H1 (cell line): ENCODE measurements at regions not wholly inside any gene's neighbourhood (a gene's known extent, or its start where the extent isn't known, plus 50 kb on each side); places are given as distances from the start of the nearest gene placed in this dataset.

Experiments used
- CTCF ChIA-PET: fragments of 300-600 bp; sonication (Branson Sonifier 250); formaldehyde crosslinking; loops from one replicate; lab custom pipeline; 2021; ENCODE audit not compliant: partially characterized antibody; lab: Charles Lee
- POLR2A ChIA-PET: fragments of 300-600 bp; sonication (Branson Sonifier 250); formaldehyde crosslinking; loops from one replicate; lab custom pipeline; 2021; ENCODE audit warnings: inconsistent platforms; ENCODE audit not compliant: partially characterized antibody; lab: Charles Lee
- DNase-seq, 2 experiments: peaks; one replicate each; pipeline versions ENCODE4 v3.0.0 to v3.0.0-alpha.2; 2010 to 2022; ENCODE audit warnings: low spot score in 2 of 2, low read depth in 1 of 2, mixed read lengths in 1 of 2
- FAIRE-seq: peaks from 2 replicates; lab custom pipeline; 2011; peaks lifted over from hg19 to GRCh38; lab: Jason Lieb, UNC
- H2AFZ ChIP-seq: 2 replicates; pipeline ENCODE4 v1.8.1; 2012; ENCODE audit warnings: low read length, inconsistent platforms
- H2AK5ac ChIP-seq: 2 replicates; pipeline ENCODE4 v1.6.1; 2013; ENCODE audit warnings: low read depth, low read length
- H2BK120ac ChIP-seq: replicated peaks from 2 replicates; pipeline ENCODE3; 2013; ENCODE audit warnings: low read depth, low read length, inconsistent platforms
- H2BK12ac ChIP-seq: 2 replicates; pipeline ENCODE4 v1.6.1; 2013; ENCODE audit warnings: low read depth, low read length
- H2BK15ac ChIP-seq: 2 replicates; pipeline ENCODE4 v1.6.1; 2013; ENCODE audit warnings: low read length
- H2BK20ac ChIP-seq: 2 replicates; pipeline ENCODE4 v1.6.1; 2013; ENCODE audit warnings: low read length
- H2BK5ac ChIP-seq: 2 replicates; pipeline ENCODE4 v1.6.1; 2013; ENCODE audit warnings: low read depth, low read length
- H3K14ac ChIP-seq: 2 replicates; pipeline ENCODE4 v1.6.1; 2013; ENCODE audit warnings: inconsistent platforms; ENCODE audit not compliant: insufficient read length
- H3K18ac ChIP-seq: 2 replicates; pipeline ENCODE4 v1.6.1; 2013; ENCODE audit warnings: low read length; ENCODE audit errors: extremely low read depth
- H3K23ac ChIP-seq: 2 replicates; pipeline ENCODE4 v1.6.1; 2013; ENCODE audit warnings: inconsistent platforms; ENCODE audit not compliant: insufficient read length
- H3K23me2 ChIP-seq: 2 replicates; pipeline ENCODE4 v1.6.1; 2013; ENCODE audit warnings: low read depth, low read length
- H3K27ac ChIP-seq: 2 replicates; pipeline ENCODE4 v1.6.1; 2011; ENCODE audit warnings: low read depth, low read length, inconsistent platforms
- H3K27me3 ChIP-seq, 4 experiments: replicated peaks in 1 of 4; 1 replicate in 1 of 4; 2 replicates in 3 of 4; pipeline versions ENCODE4 v1.6.1 to v1.8.1; 2011 to 2013; ENCODE audit warnings: low read length in 3 of 4, mild to moderate bottlenecking in 3 of 4, inconsistent platforms in 2 of 4, mixed read lengths in 2 of 4, moderate library complexity in 1 of 4; ENCODE audit not compliant: control insufficient read depth in 3 of 4, insufficient read depth in 3 of 4; ENCODE audit errors: extremely low read depth in 1 of 4
- H3K36me3 ChIP-seq, 4 experiments: 2 replicates each; pipeline versions ENCODE4 v1.6.1 to v1.8.1; 2011 to 2013; ENCODE audit warnings: mild to moderate bottlenecking in 4 of 4, low read length in 3 of 4, moderate library complexity in 2 of 4, control low read depth in 1 of 4, inconsistent platforms in 1 of 4; ENCODE audit not compliant: insufficient read depth in 4 of 4, control insufficient read depth in 2 of 4
- H3K4ac ChIP-seq: replicated peaks from 2 replicates; pipeline ENCODE3; 2013; ENCODE audit warnings: low read length, low read depth, mixed read lengths, inconsistent platforms; ENCODE audit not compliant: insufficient read length
- H3K4me1 ChIP-seq, 4 experiments: replicated peaks in 1 of 4; 1 replicate in 1 of 4; 2 replicates in 3 of 4; pipeline versions ENCODE4 v1.6.1 to v1.8.1; 2011 to 2013; ENCODE audit warnings: low read length in 3 of 4, inconsistent platforms in 2 of 4, mixed read lengths in 1 of 4; ENCODE audit not compliant: insufficient read depth in 4 of 4, control insufficient read depth in 3 of 4
- H3K4me2 ChIP-seq, 2 experiments: 2 replicates each; pipeline versions ENCODE4 v1.6.1 to v1.8.1; 2011 to 2013; ENCODE audit warnings: low read depth in 2 of 2, low read length in 2 of 2, control low read depth in 1 of 2, inconsistent platforms in 1 of 2, mild to moderate bottlenecking in 1 of 2; ENCODE audit not compliant: insufficient read depth in 1 of 2
- H3K4me3 ChIP-seq, 4 experiments: fragments of 200-600, 300-600 bp in 1 of 4; sonication (generic), shearing (Covaris generic), sonication (Bioruptor Twin) in 1 of 4; 2 replicates each; pipeline versions ENCODE4 v1.5.1 to v1.8.1; 2011 to 2016; ENCODE audit warnings: low read length in 4 of 4, low read depth in 3 of 4, control low read depth in 2 of 4, inconsistent platforms in 2 of 4, mild to moderate bottlenecking in 2 of 4, mixed read lengths in 1 of 4, moderate library complexity in 1 of 4; ENCODE audit not compliant: insufficient read depth in 2 of 4; ENCODE audit errors: extremely low read depth in 1 of 4
- H3K56ac ChIP-seq: replicated peaks from 2 replicates; pipeline ENCODE3; 2013; ENCODE audit warnings: low read depth, mild to moderate bottlenecking, mixed read lengths, low read length, inconsistent platforms; ENCODE audit not compliant: insufficient read length
- H3K79me1 ChIP-seq: 2 replicates; pipeline ENCODE4 v1.6.1; 2013; ENCODE audit warnings: low read depth, low read length, control low read depth
- H3K79me2 ChIP-seq, 2 experiments: 2 replicates each; pipeline versions ENCODE4 v1.6.1 to v1.8.1; 2012 to 2013; ENCODE audit warnings: low read length in 2 of 2, mild to moderate bottlenecking in 2 of 2, inconsistent platforms in 1 of 2; ENCODE audit not compliant: insufficient read depth in 2 of 2, control insufficient read depth in 1 of 2
- H3K9ac ChIP-seq, 4 experiments: replicated peaks in 1 of 4; 1 replicate in 1 of 4; 2 replicates in 3 of 4; pipeline versions ENCODE4 v1.6.1 to v1.8.1; 2011 to 2013; ENCODE audit warnings: low read depth in 3 of 4, low read length in 3 of 4, control low read depth in 2 of 4, mild to moderate bottlenecking in 2 of 4, moderate library complexity in 2 of 4, inconsistent platforms in 1 of 4; ENCODE audit errors: extremely low read depth in 1 of 4
- H3K9me3 ChIP-seq, 2 experiments: 2 replicates each; pipeline versions ENCODE4 v1.6.1 to v1.8.1; 2012 to 2013; ENCODE audit warnings: mild to moderate bottlenecking in 2 of 2, moderate library complexity in 2 of 2, control low read depth in 1 of 2, inconsistent platforms in 1 of 2, low read depth in 1 of 2, low read length in 1 of 2, mixed read lengths in 1 of 2; ENCODE audit not compliant: insufficient read depth in 2 of 2
- H4K20me1 ChIP-seq, 2 experiments: replicated peaks in 1 of 2; 2 replicates each; pipeline versions ENCODE3 to v1.8.1; 2011 to 2013; ENCODE audit warnings: inconsistent platforms in 2 of 2, low read length in 2 of 2, mild to moderate bottlenecking in 1 of 2; ENCODE audit not compliant: insufficient read depth in 2 of 2, control insufficient read depth in 1 of 2
- H4K5ac ChIP-seq: 2 replicates; pipeline ENCODE4 v1.6.1; 2013; ENCODE audit warnings: low read length, low read depth, mixed read lengths, inconsistent platforms; ENCODE audit not compliant: insufficient read length
- H4K8ac ChIP-seq: 2 replicates; pipeline ENCODE4 v1.8.0; 2013; ENCODE audit warnings: mild to moderate bottlenecking, moderate library complexity, low read length, inconsistent platforms; ENCODE audit not compliant: insufficient read depth; ENCODE audit errors: extremely low read depth
- H4K91ac ChIP-seq: replicated peaks from 2 replicates; pipeline ENCODE3; 2013; ENCODE audit warnings: low read length, mixed read lengths, inconsistent platforms; ENCODE audit not compliant: insufficient read length
- BRCA1 ChIP-seq: IDR thresholded peaks from 2 replicates; pipeline ENCODE4 v1.6.1; 2012; ENCODE audit warnings: low read depth, low read length, improper control_type of control experiment
- CBX5 ChIP-seq: fragments of 300-800, 300-1000 bp; sonication (generic); IDR thresholded peaks from 2 replicates; pipeline ENCODE4 v1.7.1; 2016; ENCODE audit warnings: antibody characterized with exemption, low read length, low read depth
- CBX8 ChIP-seq: fragments of 300-800, 300-1000 bp; sonication (generic); IDR thresholded peaks from 2 replicates; pipeline ENCODE4 v1.7.1; 2016; ENCODE audit warnings: low read depth, low read length, borderline replicate concordance
- CREB1 ChIP-seq: IDR thresholded peaks from 2 replicates; pipeline ENCODE4 v1.6.1; 2012; ENCODE audit warnings: inconsistent platforms
- EGR1 ChIP-seq: IDR thresholded peaks from 2 replicates; pipeline ENCODE4 v1.6.1; 2011; ENCODE audit warnings: low read depth, low read length, borderline replicate concordance
- EP300 ChIP-seq, 2 experiments: IDR thresholded peaks; 1 replicate in 1 of 2; 2 replicates in 1 of 2; pipeline ENCODE4 v1.6.1; 2011 to 2012; ENCODE audit warnings: low read depth in 2 of 2, low read length in 2 of 2, mild to moderate bottlenecking in 2 of 2, borderline replicate concordance in 1 of 2, inconsistent platforms in 1 of 2, moderate library complexity in 1 of 2
- HDAC6 ChIP-seq: IDR thresholded peaks from one replicate; pipeline ENCODE4 v1.7.1; 2012; ENCODE audit warnings: low read depth, mild to moderate bottlenecking, inconsistent platforms, low read length, moderate library complexity
- MAFK ChIP-seq: IDR thresholded peaks from 2 replicates; pipeline ENCODE4 v1.6.1; 2012; ENCODE audit warnings: low read depth, mild to moderate bottlenecking, improper control_type of control experiment, low read length
- NRF1 ChIP-seq: IDR thresholded peaks from 2 replicates; pipeline ENCODE4 v1.6.1; 2011; ENCODE audit warnings: mild to moderate bottlenecking, low read depth, low read length, improper control_type of control experiment
- POLR2A ChIP-seq, 2 experiments: IDR thresholded peaks; 1 replicate in 1 of 2; 2 replicates in 1 of 2; pipeline ENCODE4 v1.6.1; 2011; ENCODE audit warnings: low read depth in 2 of 2, low read length in 2 of 2, mild to moderate bottlenecking in 2 of 2; ENCODE audit errors: control extremely low read depth in 1 of 2
- POLR2AphosphoS5 ChIP-seq: IDR thresholded peaks from 2 replicates; pipeline ENCODE4 v1.6.1; 2011; ENCODE audit warnings: low read depth, low read length
- SAP30 ChIP-seq: fragments of 300-600 bp; sonication (generic); IDR thresholded peaks from 2 replicates; pipeline ENCODE4 v1.7.1; 2012; ENCODE audit warnings: low read length, moderate library complexity, mild to moderate bottlenecking, inconsistent platforms; ENCODE audit not compliant: insufficient read depth, insufficient replicate concordance
- SP2 ChIP-seq: IDR thresholded peaks from 2 replicates; pipeline ENCODE4 v1.6.1; 2012; ENCODE audit warnings: mild to moderate bottlenecking, low read length, inconsistent platforms
- SP4 ChIP-seq: IDR thresholded peaks from 2 replicates; pipeline ENCODE4 v1.6.1; 2012; ENCODE audit warnings: low read length, inconsistent platforms
- WGBS, 2 experiments: shearing (Covaris generic) in 1 of 2; methylation state at CpG; one replicate each; pipeline versions ENCODE4 v1.1.6 to v1.1.7; 2013 to 2015; ENCODE audit warnings: low lambda C conversion rate in 2 of 2, mixed read lengths in 2 of 2, inconsistent platforms in 1 of 2, low coverage in 1 of 2, missing lambda C conversion rate in 1 of 2; ENCODE audit not compliant: insufficient replicate concordance in 2 of 2, insufficient coverage in 1 of 2, insufficient read length in 1 of 2; ENCODE audit errors: extremely low coverage in 1 of 2, missing lambda C conversion rate in 1 of 2; 5-methylcytosine and 5-hydroxymethylcytosine counted together
- TF ChIP-seq, protein P1 (sequence below): IDR thresholded peaks from 2 replicates; pipeline ENCODE4 v1.6.1; 2011; ENCODE audit warnings: low read depth, mild to moderate bottlenecking, low read length; ENCODE audit not compliant: insufficient read depth
- TF ChIP-seq, protein P2 (sequence below): IDR thresholded peaks from 2 replicates; pipeline ENCODE4 v1.6.1; 2012; ENCODE audit warnings: inconsistent platforms

DNA sequence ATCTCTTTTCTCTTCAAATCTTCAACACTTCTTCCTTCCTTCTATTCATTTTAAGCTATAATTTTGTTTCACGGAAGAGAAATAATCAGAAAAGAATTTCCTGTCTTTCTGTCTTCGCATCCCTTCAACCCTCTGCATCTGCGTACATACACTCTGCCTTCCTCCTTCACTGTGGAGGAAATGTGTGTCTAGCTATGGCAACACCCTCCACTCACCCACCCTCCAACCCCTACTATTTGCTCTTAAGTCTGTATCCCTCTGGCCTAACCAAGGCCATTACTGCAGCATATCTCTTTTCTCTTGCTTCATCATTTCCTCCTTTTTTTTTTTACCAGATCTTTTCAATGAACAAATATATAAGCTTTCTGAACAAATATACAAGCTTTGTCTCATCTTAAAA lies 105.7 kb upstream of the NUDT12 start:
- H2BK5ac ChIP-seq, result no peak overlapping the region
- no peaks in the 10 kb centered on the region; a peak in 1 of 8 replicates for H3K36me3 ChIP-seq
- H4K5ac ChIP-seq, result no peak overlapping the region
- no peak overlapping the region for H3K4me2 ChIP-seq
- H3K27ac ChIP-seq, result no peak overlapping the region
- no peak for FAIRE-seq
- 0 out of 4 replicates have a peak, but pooled peaks cover 0 to 5% of the 10 kb centered on the region in 2 experiments for H3K9me3 ChIP-seq
- no peak overlapping the region for H2AFZ ChIP-seq
- ChIA-PET POLR2A (no interaction called here), CTCF (interaction anchor here (0.6 to 1.0 kb wide), 2 partner anchors 9 to 55 kb away, joined by 3 to 5 read pairs; no protein-coding TSS in a partner anchor)
- H3K23me2 ChIP-seq, result no peaks in the 10 kb centered on the region
- H2BK15ac ChIP-seq, result no peak overlapping the region
- no peaks in the 10 kb centered on the region for H3K4me1 ChIP-seq
- no peak overlapping the region for H3K9ac ChIP-seq
- H3K14ac ChIP-seq, result no peak overlapping the region
- no peaks in the 10 kb centered on the region for H4K20me1 ChIP-seq
- no peak overlapping the region for H3K4ac ChIP-seq
- H3K56ac ChIP-seq, result no peak overlapping the region
- no peak overlapping the region for H2BK20ac ChIP-seq
- H3K4me3 ChIP-seq, result no peak overlapping the region
- H2BK12ac ChIP-seq, result no peak overlapping the region
- no peak overlapping the region for H2BK120ac ChIP-seq
- no peak for DNase-seq
- H4K91ac ChIP-seq, result peak overlapping the region; percentile 25
- no peaks in the 10 kb centered on the region for H3K79me2 ChIP-seq
- no peaks in the 10 kb centered on the region for H3K79me1 ChIP-seq
- H4K8ac ChIP-seq, result no peak overlapping the region
- H3K23ac ChIP-seq, result no peak overlapping the region
- no peak overlapping the region for H3K18ac ChIP-seq
- no peaks in the 10 kb centered on the region for H3K27me3 ChIP-seq
- WGBS, 2 experiments, result 90% methylated on average over 3 of the region's 3 CpGs; no CpG with 5 or more reads in 1 of the 2 experiments
- no peak overlapping the region for H2AK5ac ChIP-seq
- TF ChIP-seq EP300 (IDR thresholded peaks at IDR 0.05; ENCODE audit: borderline replicate concordance in 1 of 2, low read depth in 2 of 2, low read length in 2 of 2) (no peak), POLR2A (IDR thresholded peaks at IDR 0.05; ENCODE audit: control extremely low read depth in 1 of 2, low read depth in 2 of 2, low read length in 2 of 2) (no peak), POLR2AphosphoS5 (no peak), BRCA1 (no peak), SAP30 (no peak), CBX5 (no peak), MAFK (no peak), SP4 (no peak), NRF1 (no peak), SP2 (no peak), HDAC6 (no peak), CBX8 (no peak), CREB1 (no peak), EGR1 (no peak)
- TF ChIP-seq, protein P1, sequence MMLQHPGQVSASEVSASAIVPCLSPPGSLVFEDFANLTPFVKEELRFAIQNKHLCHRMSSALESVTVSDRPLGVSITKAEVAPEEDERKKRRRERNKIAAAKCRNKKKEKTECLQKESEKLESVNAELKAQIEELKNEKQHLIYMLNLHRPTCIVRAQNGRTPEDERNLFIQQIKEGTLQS, result no peak
- TF ChIP-seq, protein P2, sequence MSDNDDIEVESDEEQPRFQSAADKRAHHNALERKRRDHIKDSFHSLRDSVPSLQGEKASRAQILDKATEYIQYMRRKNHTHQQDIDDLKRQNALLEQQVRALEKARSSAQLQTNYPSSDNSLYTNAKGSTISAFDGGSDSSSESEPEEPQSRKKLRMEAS, result no peak
